Suprapubic skin (tissue), 3 donors: ENCODE measurements at regions not wholly inside any gene's neighbourhood (a gene's known extent, or its start where the extent isn't known, plus 50 kb on each side); places are given as distances from the start of the nearest gene placed in this dataset.
"Not testable (repeated sequence)": the region's sequence is repeated elsewhere in the genome, so short reads cannot be mapped to it uniquely, and the experiment has no call there.

ENCODE experiments used
- CTCF ChIP-seq, 2 donors: fragments of 200-600 bp in 1 of 2; fragments of 450-650 bp in 1 of 2; sonication (generic) in 1 of 2; IDR thresholded peaks; one replicate each; pipeline ENCODE4 v1.5.1; 2016 to 2019; ENCODE audit warnings: antibody characterized with exemption in 2 of 2, mild to moderate bottlenecking in 1 of 2, moderate library complexity in 1 of 2
- EP300 ChIP-seq: sonication (generic); formaldehyde crosslinking; IDR thresholded peaks from one replicate; pipeline ENCODE4 v1.6.1; 2017; ENCODE audit warnings: antibody characterized with exemption

DNA sequence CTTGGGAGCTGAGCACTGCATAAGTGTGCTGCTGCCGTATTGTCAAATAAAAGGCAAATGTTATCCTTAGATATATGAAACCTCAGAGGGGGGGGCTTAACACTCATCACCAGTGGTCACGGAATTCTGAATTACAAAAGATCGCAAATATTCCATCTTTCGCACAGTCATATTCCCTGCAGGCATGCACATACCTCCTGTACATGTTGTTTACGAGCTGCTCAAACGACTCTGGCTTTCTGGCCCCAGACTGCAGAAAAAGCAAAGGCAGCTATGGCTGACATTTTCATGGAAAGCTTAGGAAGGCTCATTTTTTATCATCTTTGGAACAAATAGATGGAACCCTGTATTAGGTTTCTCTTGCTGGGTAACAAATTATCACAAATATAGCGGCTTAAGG is 265.5 kb upstream of the NBPF12 start:
- TF ChIP-seq CTCF (IDR thresholded peaks at IDR 0.05); EP300: not testable (repeated sequence)
